GOT3 (cell line): ENCODE measurements at regions not wholly inside any gene's neighbourhood (a gene's known extent, or its start where the extent isn't known, plus 50 kb on each side); places are given as distances from the start of the nearest gene placed in this dataset.

Source experiments
- DNase-seq: peaks from one replicate; lab custom pipeline; 2025; ENCODE audit warnings: mixed read lengths; lab: John Stamatoyannopoulos, UW

GRCh38 chr4:185987961-185988627, 80.9 kb upstream of the TLR3 start:
- DNase-seq, result no peak

GRCh38 chr4:185991770-185992169, 77.2 kb upstream of the TLR3 start:
- no peak for DNase-seq

GRCh38 chr4:185992585-185992984, 76.4 kb upstream of the TLR3 start:
- no peak for DNase-seq

- DNase-seq, result no peak
These were observed 75.5 kb upstream of the TLR3 start for GRCh38 chr4:185993328-185993973.

- no peak for DNase-seq
These were observed 74.2 kb upstream of the TLR3 start for GRCh38 chr4:185994750-185995149.

GRCh38 chr4:185995665-185996064, 73.3 kb upstream of the TLR3 start:
- DNase-seq, result no peak

GRCh38 chr4:185997296-185997695, 71.7 kb upstream of the TLR3 start:
- DNase-seq, result no peak

- DNase-seq, result no peak
These were observed 70.2 kb upstream of the TLR3 start for GRCh38 chr4:185998791-185999190.

GRCh38 chr4:185999207-185999606, 69.7 kb upstream of the TLR3 start:
- DNase-seq, result no peak

- no peak for DNase-seq
These were observed 66.1 kb upstream of the TLR3 start for GRCh38 chr4:186002853-186003252.

GRCh38 chr4:186003746-186004145, 65.2 kb upstream of the TLR3 start:
- DNase-seq, result no peak

- DNase-seq, result no peak
These were observed 60.9 kb upstream of the TLR3 start for GRCh38 chr4:186008057-186008456.

GRCh38 chr4:186009976-186010375, 59.0 kb upstream of the TLR3 start:
- no peak for DNase-seq

- no peak for DNase-seq
These were observed 58.1 kb upstream of the TLR3 start for GRCh38 chr4:186010821-186011220.

GRCh38 chr4:186012071-186012470, 56.9 kb upstream of the TLR3 start:
- no peak for DNase-seq

- DNase-seq, result no peak
These were observed 55.4 kb upstream of the TLR3 start for GRCh38 chr4:186013419-186014186.

- no peak for DNase-seq
These were observed 53.6 kb upstream of the TLR3 start for GRCh38 chr4:186015212-186015817.

- no peak for DNase-seq
These were observed 52.2 kb upstream of the TLR3 start for GRCh38 chr4:186016796-186017195.

- DNase-seq, result no peak
These were observed 51.2 kb upstream of the TLR3 start for GRCh38 chr4:186017801-186018200.

GRCh38 chr4:186018261-186018660, 50.7 kb upstream of the TLR3 start:
- DNase-seq, result no peak

- DNase-seq, result no peak
These were observed 50.2 kb upstream of the TLR3 start for GRCh38 chr4:186018784-186019183.
